Spleen (tissue), 11 donors: ENCODE measurements at regions not wholly inside any gene's neighbourhood (a gene's known extent, or its start where the extent isn't known, plus 50 kb on each side); places are given as distances from the start of the nearest gene placed in this dataset.

Source experiments
- DNase-seq: peaks from one replicate; pipeline ENCODE4 v3.0.0-alpha.2; 2020
- H3K27ac ChIP-seq, 8 donors: fragments of 200-600 bp; sonication (generic) in 7 of 8; 1 replicate in 4 of 8; 2 replicates in 4 of 8; pipeline versions ENCODE4 v1.5.0 to v1.8.0; 2016 to 2021; ENCODE audit warnings: inconsistent platforms in 4 of 8, mild to moderate bottlenecking in 4 of 8, moderate library complexity in 1 of 8
- H3K27me3 ChIP-seq, 7 donors: fragments of 200-600 bp; sonication (generic) in 6 of 7; replicated peaks in 1 of 7; 1 replicate in 4 of 7; 2 replicates in 3 of 7; pipeline versions ENCODE4 v1.5.0 to v1.8.0; 2016 to 2021; ENCODE audit warnings: inconsistent platforms in 3 of 7, mild to moderate bottlenecking in 1 of 7
- H3K36me3 ChIP-seq, 6 donors: fragments of 200-600 bp; sonication (generic) in 5 of 6; 1 replicate in 4 of 6; 2 replicates in 2 of 6; pipeline versions ENCODE4 v1.5.0 to v1.8.0; 2016 to 2021; ENCODE audit warnings: inconsistent platforms in 2 of 6
- H3K4me1 ChIP-seq, 6 donors: fragments of 200-600 bp; sonication (generic) in 5 of 6; 1 replicate in 3 of 6; 2 replicates in 3 of 6; pipeline versions ENCODE4 v1.5.0 to v1.8.0; 2016 to 2021; ENCODE audit warnings: inconsistent platforms in 3 of 6
- H3K4me3 ChIP-seq, 8 donors: fragments of 200-600 bp; sonication (generic) in 7 of 8; 1 replicate in 4 of 8; 2 replicates in 4 of 8; pipeline versions ENCODE4 v1.5.0 to v1.8.0; 2016 to 2021; ENCODE audit warnings: inconsistent platforms in 4 of 8, mild to moderate bottlenecking in 4 of 8, moderate library complexity in 2 of 8
- H3K9me3 ChIP-seq, 8 donors: fragments of 200-600 bp; sonication (generic) in 7 of 8; 1 replicate in 4 of 8; 2 replicates in 4 of 8; pipeline versions ENCODE4 v1.5.0 to v1.8.0; 2016 to 2021; ENCODE audit warnings: inconsistent platforms in 4 of 8
- POLR2A ChIP-seq, 3 donors: fragments of 450-650 bp; IDR thresholded peaks; one replicate each; pipeline ENCODE4 v1.5.1; 2017; ENCODE audit warnings: antibody characterized with exemption in 3 of 3, mild to moderate bottlenecking in 1 of 3
- POLR2AphosphoS5 ChIP-seq, 3 donors: sonication (generic); formaldehyde crosslinking; IDR thresholded peaks; one replicate each; pipeline ENCODE4 v1.5.1; 2017; ENCODE audit warnings: antibody characterized with exemption in 3 of 3
- WGBS, 5 donors: extraction: QIAGEN DNeasy Blood & Tissue Kit in 3 of 5; methylation state at CpG; one replicate each; pipeline versions ENCODE4 v1.1.5 to v1.1.7; 2013 to 2018; 5-methylcytosine and 5-hydroxymethylcytosine counted together
- intact Hi-C: fragments of 100-400 bp; cut with DNase I; formaldehyde crosslinking; loops from one replicate; pipeline ENCODE4 v1.15.0; 2023; ENCODE audit warnings: low total_unique reads
- TF ChIP-seq, protein P1 (sequence below), 11 experiments: fragments of 200-600 bp in 7 of 11; fragments of 450-650 bp in 4 of 11; sonication (generic) in 4 of 11; IDR thresholded peaks in 8 of 11; conservative IDR thresholded peaks in 3 of 11; 1 replicate in 7 of 11; 2 replicates in 4 of 11; pipeline versions ENCODE4 v1.4.0 to v1.8.0; 2016 to 2021; ENCODE audit warnings: antibody characterized with exemption in 11 of 11, inconsistent platforms in 4 of 11, mild to moderate bottlenecking in 1 of 11
- donor health status: healthy with polysubstance abuse.
- donor health status: DM: no; HTN: no; CAD: no; lungs with moderate emphysema.
- donor health status: DM: no; HTN: no; CAD: no.
- donor health status: Bipolar disorder and iron deficiency.
- donor health status: healthy.
- donor health status: DM: no; HTN: no; CAD: no.
- donor health status: DM: yes; HTN: yes; CAD: no.

DNA sequence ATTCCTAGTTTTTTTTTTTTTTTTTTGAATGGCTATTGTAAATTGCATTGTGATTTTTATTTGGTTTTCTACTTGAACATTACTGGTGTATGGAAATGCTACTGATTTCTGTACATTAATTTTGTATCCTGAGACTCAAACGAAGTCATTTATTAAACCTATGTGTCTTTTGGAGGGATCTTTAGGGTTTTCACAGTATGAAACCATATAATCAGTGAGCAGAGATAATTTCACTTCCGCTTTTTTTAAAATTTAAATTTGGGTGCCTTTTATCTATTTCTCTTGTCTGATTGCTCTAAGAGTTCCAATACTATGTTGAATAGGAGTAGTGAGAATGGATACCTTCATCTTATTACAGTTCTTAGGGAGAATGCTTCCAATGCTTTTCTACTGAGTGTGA, 102.7 kb downstream of the ZWINT start:
- intact Hi-C loops, result no loop called here
- Histone ChIP-seq H3K4me1 (no peaks in the 10 kb centered on the region), H3K27ac (no peak overlapping the region), H3K4me3 (no peak overlapping the region), H3K9me3 (peaks cover 0 to 12% (median 0%) of the 10 kb centered on the region in 8 donors), H3K36me3 (no peaks in the 10 kb centered on the region), H3K27me3 (no peaks in the 10 kb centered on the region)
- 52 to 75% (median 58%) methylated on average over 2 of the region's 2 CpGs for WGBS, 5 donors
- DNase-seq, result no peak
- TF ChIP-seq, protein P1, sequence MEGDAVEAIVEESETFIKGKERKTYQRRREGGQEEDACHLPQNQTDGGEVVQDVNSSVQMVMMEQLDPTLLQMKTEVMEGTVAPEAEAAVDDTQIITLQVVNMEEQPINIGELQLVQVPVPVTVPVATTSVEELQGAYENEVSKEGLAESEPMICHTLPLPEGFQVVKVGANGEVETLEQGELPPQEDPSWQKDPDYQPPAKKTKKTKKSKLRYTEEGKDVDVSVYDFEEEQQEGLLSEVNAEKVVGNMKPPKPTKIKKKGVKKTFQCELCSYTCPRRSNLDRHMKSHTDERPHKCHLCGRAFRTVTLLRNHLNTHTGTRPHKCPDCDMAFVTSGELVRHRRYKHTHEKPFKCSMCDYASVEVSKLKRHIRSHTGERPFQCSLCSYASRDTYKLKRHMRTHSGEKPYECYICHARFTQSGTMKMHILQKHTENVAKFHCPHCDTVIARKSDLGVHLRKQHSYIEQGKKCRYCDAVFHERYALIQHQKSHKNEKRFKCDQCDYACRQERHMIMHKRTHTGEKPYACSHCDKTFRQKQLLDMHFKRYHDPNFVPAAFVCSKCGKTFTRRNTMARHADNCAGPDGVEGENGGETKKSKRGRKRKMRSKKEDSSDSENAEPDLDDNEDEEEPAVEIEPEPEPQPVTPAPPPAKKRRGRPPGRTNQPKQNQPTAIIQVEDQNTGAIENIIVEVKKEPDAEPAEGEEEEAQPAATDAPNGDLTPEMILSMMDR (IDR thresholded peaks at IDR 0.05 in 8 of 11, conservative IDR thresholded peaks at IDR 0.05 in 3 of 11), result no peak
- no peak for TF ChIP-seq POLR2A (IDR thresholded peaks at IDR 0.05)
- TF ChIP-seq POLR2AphosphoS5 (IDR thresholded peaks at IDR 0.05), result no peak

DNA sequence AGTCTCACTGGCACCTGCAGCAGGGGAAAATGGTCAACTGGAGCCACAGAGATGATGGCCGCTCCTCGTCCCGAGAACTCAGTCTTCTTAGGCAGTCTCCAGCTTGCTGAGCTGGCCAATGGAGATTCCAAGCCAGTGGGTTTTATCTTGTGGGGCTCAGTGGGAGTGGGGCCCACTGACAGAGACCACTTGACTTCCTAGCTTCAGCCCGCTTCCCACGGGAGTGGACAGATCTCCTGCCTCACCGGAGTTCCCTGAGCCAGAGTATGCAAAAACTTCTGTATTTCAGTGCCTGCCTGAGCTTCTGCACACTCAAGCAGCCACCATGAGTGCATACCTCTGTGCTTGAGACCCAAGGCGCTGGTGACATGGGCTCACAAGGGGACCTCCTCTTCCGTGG, 105.8 kb downstream of the ZWINT start:
- H3K4me1 ChIP-seq, result no peaks in the 10 kb centered on the region
- no peak overlapping the region for H3K4me3 ChIP-seq
- H3K27me3 ChIP-seq, result no peaks in the 10 kb centered on the region
- intact Hi-C loops, result no loop called here
- peaks cover 0 to 12% (median 0%) of the 10 kb centered on the region in 8 donors for H3K9me3 ChIP-seq
- H3K36me3 ChIP-seq, result no peaks in the 10 kb centered on the region
- TF ChIP-seq POLR2AphosphoS5 (IDR thresholded peaks at IDR 0.05), result no peak
- TF ChIP-seq, protein P1 (IDR thresholded peaks at IDR 0.05 in 8 of 11, conservative IDR thresholded peaks at IDR 0.05 in 3 of 11), result no peak
- no peak for TF ChIP-seq POLR2A (IDR thresholded peaks at IDR 0.05)
- H3K27ac ChIP-seq, result no peak overlapping the region
- WGBS, 5 donors, result 75 to 85% (median 81%) methylated on average over 4 to 8 of the region's 8 CpGs
- no peak for DNase-seq

DNA sequence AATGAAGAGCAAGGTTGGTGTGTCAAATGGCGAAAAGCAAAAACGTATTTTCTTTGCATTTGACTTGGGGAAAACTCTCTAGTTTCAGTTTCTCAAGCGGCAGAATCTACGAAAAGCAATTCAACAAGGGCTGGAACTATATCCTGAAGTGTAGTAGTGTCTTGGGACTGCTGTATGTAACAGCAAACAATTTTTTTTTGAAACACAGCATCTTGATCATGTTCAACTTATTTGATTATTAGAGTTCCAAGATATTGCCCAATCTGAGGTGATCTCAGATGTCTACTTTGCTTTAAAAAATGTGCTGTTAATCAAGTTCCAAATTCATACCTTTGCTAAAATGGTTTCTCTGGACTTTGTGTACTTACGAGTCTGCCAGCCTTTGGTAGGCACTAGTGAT, 120.6 kb downstream of the ZWINT start:
- Histone ChIP-seq H3K4me3 (no peak overlapping the region), H3K27me3 (no peaks in the 10 kb centered on the region), H3K27ac (no peak overlapping the region), H3K36me3 (no peaks in the 10 kb centered on the region), H3K9me3 (no peaks in the 10 kb centered on the region), H3K4me1 (no peaks in the 10 kb centered on the region)
- intact Hi-C loops, result no loop called here
- 73 to 83% (median 75%) methylated on average over 5 of the region's 5 CpGs for WGBS, 5 donors
- TF ChIP-seq, protein P1 (IDR thresholded peaks at IDR 0.05 in 8 of 11, conservative IDR thresholded peaks at IDR 0.05 in 3 of 11), result no peak
- no peak for TF ChIP-seq POLR2AphosphoS5 (IDR thresholded peaks at IDR 0.05)
- TF ChIP-seq POLR2A (IDR thresholded peaks at IDR 0.05), result no peak
- DNase-seq, result no peak

DNA sequence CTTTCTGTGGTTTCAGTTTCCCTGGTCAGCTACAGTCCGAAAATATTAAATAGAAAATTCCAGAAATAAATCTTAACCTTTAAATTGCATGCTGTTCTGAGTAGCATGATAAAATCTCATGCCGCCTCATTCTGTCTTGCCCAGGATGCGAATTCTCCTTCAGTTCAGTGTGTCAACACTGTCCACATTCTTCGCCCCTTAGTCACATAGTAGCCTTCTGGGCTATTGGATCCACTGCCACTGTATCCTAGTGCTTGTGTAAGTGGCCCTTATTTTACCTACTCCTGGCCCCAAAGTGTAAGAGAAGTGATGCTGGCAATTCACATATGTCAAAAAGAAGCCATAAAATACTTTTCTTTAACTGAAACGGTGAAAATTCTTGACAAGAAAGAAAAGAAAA, 129.6 kb downstream of the ZWINT start:
- Histone ChIP-seq H3K27ac (no peak overlapping the region), H3K9me3 (no peaks in the 10 kb centered on the region), H3K27me3 (no peaks in the 10 kb centered on the region), H3K4me1 (no peaks in the 10 kb centered on the region), H3K36me3 (no peaks in the 10 kb centered on the region), H3K4me3 (no peak overlapping the region)
- DNase-seq, result no peak
- TF ChIP-seq, protein P1 (IDR thresholded peaks at IDR 0.05 in 8 of 11, conservative IDR thresholded peaks at IDR 0.05 in 3 of 11), result no peak
- TF ChIP-seq POLR2AphosphoS5 (IDR thresholded peaks at IDR 0.05) (no peak), POLR2A (IDR thresholded peaks at IDR 0.05) (no peak)
- intact Hi-C loops, result no loop called here
- 49 to 67% (median 55%) methylated on average over 5 of the region's 5 CpGs for WGBS, 5 donors
